Hindlimb muscle (tissue), 1 donor: ENCODE measurements at regions not wholly inside any gene's neighbourhood (a gene's known extent, or its start where the extent isn't known, plus 50 kb on each side); places are given as distances from the start of the nearest gene placed in this dataset.

Experiments
- DNase-seq: peaks from one replicate; pipeline ENCODE4 v3.0.0-alpha.2; 2013

GRCh38 chr4:42331914-42332368 lies 65.3 kb upstream of the SHISA3 start:
- no peak for DNase-seq

GRCh38 chr4:42339935-42340406 lies 57.3 kb upstream of the SHISA3 start:
- no peak for DNase-seq

DNA sequence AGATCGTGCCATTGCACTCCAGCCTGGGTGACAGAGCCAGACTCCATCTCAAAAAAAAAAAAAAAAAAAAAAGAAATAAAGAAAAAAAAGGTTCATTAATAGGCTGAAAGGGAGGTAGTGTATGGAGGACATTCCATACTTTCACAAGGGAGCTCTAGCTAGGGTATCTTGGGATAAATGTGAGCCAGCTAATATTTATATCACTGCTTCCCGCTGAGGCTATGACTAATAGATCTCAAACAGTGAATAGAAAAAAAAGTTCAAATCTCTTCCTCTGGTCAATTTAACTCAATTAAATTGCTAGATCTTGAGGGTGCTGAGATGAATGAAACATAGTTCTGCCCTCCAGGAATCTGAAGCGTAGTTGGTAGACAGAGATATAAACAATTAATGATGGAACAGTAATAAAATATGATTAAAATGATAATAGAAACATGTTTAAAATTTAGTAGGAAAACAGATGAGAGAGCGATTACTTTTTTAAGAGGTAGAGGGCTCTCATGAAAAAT lies 55.7 kb upstream of the SHISA3 start:
- DNase-seq, result no peak

DNA sequence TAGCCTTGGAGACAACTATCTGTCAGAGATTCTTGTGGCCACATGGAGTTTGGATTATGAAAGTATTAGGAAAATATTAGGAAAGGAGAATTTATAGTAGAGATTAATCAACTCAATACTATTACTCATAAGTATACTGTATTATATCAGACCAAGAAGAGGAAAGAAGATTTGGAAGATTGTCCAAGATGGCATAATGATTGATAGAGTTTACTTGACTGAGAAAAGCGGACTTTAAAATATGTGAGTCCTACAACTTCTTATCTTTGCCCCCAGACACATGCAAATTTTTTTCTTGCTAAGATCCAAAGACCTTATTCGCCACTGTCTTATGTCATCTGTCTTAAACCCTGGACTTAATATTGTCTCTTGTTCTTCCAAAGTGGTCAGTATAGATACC lies 54.8 kb upstream of the SHISA3 start:
- no peak for DNase-seq

- no peak for DNase-seq
These were observed 53.0 kb upstream of the SHISA3 start for GRCh38 chr4:42344309-42344708.

- DNase-seq, result no peak
These were observed 52.5 kb upstream of the SHISA3 start for GRCh38 chr4:42344749-42345148.

DNA sequence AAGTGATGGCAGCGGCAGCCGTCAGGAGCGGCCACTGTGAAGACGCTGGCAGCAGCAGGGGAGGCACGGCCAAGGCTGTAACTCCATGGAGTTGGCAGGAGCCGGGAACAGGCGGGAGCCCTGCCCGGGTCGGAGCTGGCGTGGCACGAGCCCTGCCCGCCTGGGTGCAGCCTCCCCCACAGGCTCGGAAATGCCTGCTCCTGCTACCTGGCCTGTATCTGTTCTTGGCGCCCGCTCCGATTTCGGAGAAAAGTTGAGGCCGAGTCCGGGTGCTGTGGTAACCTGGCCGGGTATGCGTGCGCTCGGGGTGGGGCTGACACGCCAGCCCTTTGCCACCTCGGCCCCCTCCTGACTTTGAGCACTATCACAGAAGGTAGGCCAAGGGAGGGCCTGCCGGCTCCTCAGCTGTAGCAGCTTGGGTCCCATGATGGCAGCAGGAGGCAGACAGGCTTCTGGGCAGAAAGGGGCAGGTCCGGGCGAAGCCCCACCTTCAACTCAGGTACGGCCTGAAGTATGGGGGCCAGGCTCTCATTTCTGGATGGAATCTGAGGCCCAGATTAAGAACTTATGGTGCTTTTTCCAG lies 51.2 kb upstream of the SHISA3 start:
- DNase-seq, result no peak

DNA sequence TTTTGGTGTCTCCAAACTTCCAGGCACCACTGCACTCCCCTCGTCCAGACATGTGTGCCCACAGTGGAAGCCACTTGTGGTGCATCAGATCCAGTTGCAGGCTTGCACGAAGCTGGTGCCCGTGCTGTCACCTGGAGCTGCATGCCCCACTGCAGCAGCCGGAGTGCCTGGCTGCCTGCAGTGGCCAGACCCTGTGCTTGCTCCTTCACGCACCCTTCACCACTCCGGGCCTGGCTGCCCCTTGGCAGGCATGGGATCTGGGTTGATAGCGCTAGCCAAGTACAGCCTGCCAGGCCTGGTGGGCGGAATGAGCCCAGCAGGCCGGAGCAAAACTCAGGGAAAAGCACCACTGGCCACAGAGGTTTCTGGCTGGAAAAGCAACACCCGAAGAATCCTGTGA lies 50.2 kb upstream of the SHISA3 start:
- no peak for DNase-seq
